GM19455 (cell line): ENCODE measurements at regions not wholly inside any gene's neighbourhood (a gene's known extent, or its start where the extent isn't known, plus 50 kb on each side); places are given as distances from the start of the nearest gene placed in this dataset.

Source experiments
- ATAC-seq: cut with Tn5 transposase; IDR thresholded peaks from one replicate; pipeline ENCODE4 v1.9.1; 2021; ENCODE audit not compliant: unreplicated experiment

- no peak for ATAC-seq
Measured at GRCh38 chrX:13110433-13111324, 66.3 kb upstream of the FAM9C start.

- no peak for ATAC-seq
Measured at GRCh38 chrX:13109817-13110216, 65.4 kb upstream of the FAM9C start.

- ATAC-seq = no peak
Measured at GRCh38 chrX:13103914-13104274, 59.5 kb upstream of the FAM9C start.

GRCh38 chrX:13103188-13103913 is 58.9 kb upstream of the FAM9C start:
- no peak for ATAC-seq

GRCh38 chrX:13102636-13103035 is 58.2 kb upstream of the FAM9C start:
- no peak for ATAC-seq

GRCh38 chrX:13101441-13102139 is 57.2 kb upstream of the FAM9C start:
- ATAC-seq = no peak

GRCh38 chrX:13099121-13099520 is 54.7 kb upstream of the FAM9C start:
- ATAC-seq = no peak

- ATAC-seq = no peak
Measured at GRCh38 chrX:13096728-13097127, 52.3 kb upstream of the FAM9C start.

- no peak for ATAC-seq
Measured at GRCh38 chrX:13094828-13095341, 50.5 kb upstream of the FAM9C start.

GRCh38 chrX:13094374-13094773 is 50.0 kb upstream of the FAM9C start:
- ATAC-seq = no peak
